ENCODE measurements at regions not wholly inside any gene's neighbourhood (a gene's known extent, or its start where the extent isn't known, plus 50 kb on each side); places are given as distances from the start of the nearest gene placed in this dataset.
"Not testable (repeated sequence)": the region's sequence is repeated elsewhere in the genome, so short reads cannot be mapped to it uniquely, and the experiment has no call there.

GRCh38 chr11:70549386-70549785 is 151.1 kb downstream of the CTTN start:
- DNase-seq (ENCODE audit: low read depth), result no peak

GRCh38 chr11:70549796-70550195 is 151.5 kb downstream of the CTTN start:
- DNase-seq (ENCODE audit: low read depth), result no peak

- DNase-seq (ENCODE audit: low read depth), result no peak
These were observed 152.3 kb downstream of the CTTN start for GRCh38 chr11:70550456-70551195.

GRCh38 chr11:70551351-70552166 is 153.2 kb downstream of the CTTN start:
- no peak for DNase-seq (ENCODE audit: low read depth)

GRCh38 chr11:70552167-70553150 is 154.1 kb downstream of the CTTN start:
- no peak for DNase-seq (ENCODE audit: low read depth)

- DNase-seq (ENCODE audit: low read depth), result no peak
These were observed 156.7 kb downstream of the CTTN start for GRCh38 chr11:70555078-70555477.

GRCh38 chr11:70556884-70557741 is 158.8 kb downstream of the CTTN start:
- DNase-seq (ENCODE audit: low read depth), result no peak

GRCh38 chr11:70557742-70558485 is 159.6 kb downstream of the CTTN start:
- DNase-seq (ENCODE audit: low read depth), result no peak

- no peak for DNase-seq (ENCODE audit: low read depth)
These were observed 160.4 kb downstream of the CTTN start for GRCh38 chr11:70558681-70559080.

- DNase-seq (ENCODE audit: low read depth), result no peak
These were observed 161.2 kb downstream of the CTTN start for GRCh38 chr11:70559516-70559915.

- DNase-seq (ENCODE audit: low read depth), result not testable (repeated sequence)
These were observed 162.3 kb downstream of the CTTN start for GRCh38 chr11:70560621-70561020.

GRCh38 chr11:70566768-70567530 is 168.6 kb downstream of the CTTN start:
- no peak for DNase-seq (ENCODE audit: low read depth)

- no peak for DNase-seq (ENCODE audit: low read depth)
These were observed 169.3 kb downstream of the CTTN start for GRCh38 chr11:70567680-70568034.

GRCh38 chr11:70568035-70568813 is 169.9 kb downstream of the CTTN start:
- DNase-seq (ENCODE audit: low read depth), result no peak

GRCh38 chr11:70568814-70569617 is 170.7 kb downstream of the CTTN start:
- no peak for DNase-seq (ENCODE audit: low read depth)

GRCh38 chr11:70569618-70569890 is 171.2 kb downstream of the CTTN start:
- DNase-seq (ENCODE audit: low read depth), result no peak

- no peak for DNase-seq (ENCODE audit: low read depth)
These were observed 171.8 kb downstream of the CTTN start for GRCh38 chr11:70569996-70570692.

Data from activated T-cell treated with anti-CD3 and anti-CD28 coated beads for 1 hour (primary cell).